Neural progenitor cell (in vitro differentiated cells): ENCODE measurements at regions not wholly inside any gene's neighbourhood (a gene's known extent, or its start where the extent isn't known, plus 50 kb on each side); places are given as distances from the start of the nearest gene placed in this dataset.

Experiments used
- CTCF ChIP-seq: fragments of 200-600 bp; sonication (generic); IDR thresholded peaks from 2 replicates; pipeline ENCODE4 v1.5.1; 2017; ENCODE audit warnings: antibody characterized with exemption, mild to moderate bottlenecking
- EZH2 ChIP-seq: fragments of 200-600 bp; sonication (generic); IDR thresholded peaks from 2 replicates; pipeline ENCODE4 v1.6.1; 2017; ENCODE audit warnings: antibody characterized with exemption, mild to moderate bottlenecking, moderate library complexity
- EZH2phosphoT487 ChIP-seq: fragments of 200-600 bp; sonication (generic); IDR thresholded peaks from 2 replicates; pipeline ENCODE4 v1.6.1; 2017; ENCODE audit warnings: antibody characterized with exemption

- no peak for TF ChIP-seq EZH2phosphoT487
- TF ChIP-seq CTCF, result no peak
- no peak for TF ChIP-seq EZH2
These were observed 138.2 kb upstream of the DNAJC10 start for GRCh38 chr2:182577816-182578215.
